Omental fat pad (tissue), 3 donors: ENCODE measurements at regions not wholly inside any gene's neighbourhood (a gene's known extent, or its start where the extent isn't known, plus 50 kb on each side); places are given as distances from the start of the nearest gene placed in this dataset.
"Not testable (repeated sequence)": the region's sequence is repeated elsewhere in the genome, so short reads cannot be mapped to it uniquely, and the experiment has no call there.

ENCODE experiments used
- ATAC-seq: fragments of 150-250 bp; one replicate; pipeline ENCODE4 v1.9.1; 2016; ENCODE audit warnings: mild to moderate bottlenecking, moderate library complexity; ENCODE audit not compliant: low FRiP score
- DNase-seq: peaks from one replicate; pipeline ENCODE4 v3.0.0-alpha.2; 2019; ENCODE audit warnings: low spot score
- TF ChIP-seq, protein P1 (sequence below), 3 donors: fragments of 450-650 bp; IDR thresholded peaks; one replicate each; pipeline ENCODE4 v1.5.1; 2016 to 2017; ENCODE audit warnings: antibody characterized with exemption in 3 of 3, mild to moderate bottlenecking in 3 of 3, moderate library complexity in 2 of 3

DNA sequence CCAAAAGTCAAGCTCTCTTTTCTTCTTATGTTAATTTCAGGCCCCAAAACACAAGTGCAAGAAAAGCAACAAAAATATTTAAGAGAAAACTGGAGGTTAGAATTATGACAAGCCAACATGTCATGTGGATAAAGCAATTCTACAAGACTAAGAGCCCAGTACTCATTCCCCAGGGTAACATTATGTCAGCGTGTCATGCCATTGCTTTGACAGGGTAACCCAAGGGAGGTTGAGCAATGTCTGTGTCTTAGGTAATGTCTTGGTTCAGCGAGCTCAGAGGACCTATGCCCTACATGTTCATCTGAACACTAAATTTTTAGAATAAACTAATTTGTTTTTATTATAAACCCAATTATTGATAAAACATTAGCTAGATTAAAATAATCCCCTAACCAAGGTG lies 173.2 kb upstream of the ZNF804A start:
- DNase-seq (no peak), ATAC-seq (no peak)
- TF ChIP-seq, protein P1, sequence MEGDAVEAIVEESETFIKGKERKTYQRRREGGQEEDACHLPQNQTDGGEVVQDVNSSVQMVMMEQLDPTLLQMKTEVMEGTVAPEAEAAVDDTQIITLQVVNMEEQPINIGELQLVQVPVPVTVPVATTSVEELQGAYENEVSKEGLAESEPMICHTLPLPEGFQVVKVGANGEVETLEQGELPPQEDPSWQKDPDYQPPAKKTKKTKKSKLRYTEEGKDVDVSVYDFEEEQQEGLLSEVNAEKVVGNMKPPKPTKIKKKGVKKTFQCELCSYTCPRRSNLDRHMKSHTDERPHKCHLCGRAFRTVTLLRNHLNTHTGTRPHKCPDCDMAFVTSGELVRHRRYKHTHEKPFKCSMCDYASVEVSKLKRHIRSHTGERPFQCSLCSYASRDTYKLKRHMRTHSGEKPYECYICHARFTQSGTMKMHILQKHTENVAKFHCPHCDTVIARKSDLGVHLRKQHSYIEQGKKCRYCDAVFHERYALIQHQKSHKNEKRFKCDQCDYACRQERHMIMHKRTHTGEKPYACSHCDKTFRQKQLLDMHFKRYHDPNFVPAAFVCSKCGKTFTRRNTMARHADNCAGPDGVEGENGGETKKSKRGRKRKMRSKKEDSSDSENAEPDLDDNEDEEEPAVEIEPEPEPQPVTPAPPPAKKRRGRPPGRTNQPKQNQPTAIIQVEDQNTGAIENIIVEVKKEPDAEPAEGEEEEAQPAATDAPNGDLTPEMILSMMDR (IDR thresholded peaks at IDR 0.05), result no peak

DNA sequence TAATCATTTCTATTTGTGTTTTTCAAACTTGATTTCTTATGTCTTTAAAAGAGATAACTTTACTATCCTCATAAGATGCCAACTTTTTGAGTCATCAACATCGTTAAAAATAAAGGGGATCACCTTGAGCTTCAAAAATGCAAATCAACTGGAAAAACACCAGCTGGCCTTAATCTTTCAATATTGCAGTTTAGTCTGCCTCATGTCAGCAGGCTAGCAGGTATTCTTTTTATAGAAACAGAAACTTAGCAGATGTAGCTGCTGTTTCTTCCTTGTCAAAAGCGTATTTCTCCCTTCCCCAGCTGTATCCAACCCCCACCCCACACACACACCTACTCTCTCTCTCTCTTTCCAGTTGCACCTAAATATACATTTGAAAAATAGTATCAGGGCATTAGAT lies 154.1 kb upstream of the ZNF804A start:
- ATAC-seq (no peak), DNase-seq (no peak)
- TF ChIP-seq, protein P1 (IDR thresholded peaks at IDR 0.05), result no peak

DNA sequence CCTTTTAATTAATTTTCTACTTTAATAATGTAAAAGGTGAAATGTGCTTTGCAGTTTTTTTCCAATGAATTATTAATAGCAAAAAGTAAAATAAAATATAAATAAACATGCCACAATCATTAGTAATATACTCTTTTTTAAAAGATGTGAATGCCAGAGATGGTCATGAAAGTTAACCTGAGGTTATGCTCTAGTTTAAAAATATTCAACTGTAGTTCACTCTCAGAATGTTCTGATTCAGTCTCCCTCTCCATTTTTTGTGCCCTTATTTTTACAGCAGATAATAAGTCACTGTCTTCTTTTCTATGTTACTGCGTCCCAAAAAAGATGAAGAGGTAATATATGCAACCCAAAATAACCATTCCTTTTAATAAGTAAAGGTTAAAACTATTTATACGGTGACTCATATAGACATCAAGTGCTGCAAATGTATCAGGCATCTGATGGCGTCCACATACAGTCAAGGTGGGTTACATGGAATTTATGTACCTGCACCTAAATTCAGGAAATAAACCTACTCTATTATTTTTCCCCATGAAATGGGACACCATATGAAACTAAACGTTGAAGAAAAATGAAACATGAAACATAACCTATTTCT lies 153.6 kb upstream of the ZNF804A start:
- ATAC-seq, result no peak
- DNase-seq, result no peak

DNA sequence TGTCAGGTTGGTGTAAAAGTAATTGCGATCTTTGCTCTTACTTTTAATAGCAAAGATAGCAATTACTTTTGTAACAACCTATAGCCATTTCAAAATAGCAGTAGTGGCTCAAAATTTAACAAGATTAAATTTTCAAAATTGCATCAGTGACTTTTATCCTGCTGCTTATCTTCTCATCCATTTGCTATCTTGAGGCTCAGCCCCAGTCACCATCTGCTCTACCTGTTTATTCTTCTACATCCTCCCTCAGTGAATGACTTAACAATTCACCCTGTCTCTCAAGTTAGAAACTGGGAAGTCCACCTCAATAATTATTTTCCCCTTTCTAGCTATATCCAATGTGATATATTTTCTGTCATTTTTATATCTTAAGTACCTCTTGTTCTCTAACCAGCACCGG lies 148.6 kb upstream of the ZNF804A start:
- TF ChIP-seq, protein P1 (IDR thresholded peaks at IDR 0.05), result no peak
- no peak for ATAC-seq
- no peak for DNase-seq

More for the DNA sequence above, 153.6 kb upstream of the ZNF804A start:
- TF ChIP-seq, protein P1 (IDR thresholded peaks at IDR 0.05), result no peak

DNA sequence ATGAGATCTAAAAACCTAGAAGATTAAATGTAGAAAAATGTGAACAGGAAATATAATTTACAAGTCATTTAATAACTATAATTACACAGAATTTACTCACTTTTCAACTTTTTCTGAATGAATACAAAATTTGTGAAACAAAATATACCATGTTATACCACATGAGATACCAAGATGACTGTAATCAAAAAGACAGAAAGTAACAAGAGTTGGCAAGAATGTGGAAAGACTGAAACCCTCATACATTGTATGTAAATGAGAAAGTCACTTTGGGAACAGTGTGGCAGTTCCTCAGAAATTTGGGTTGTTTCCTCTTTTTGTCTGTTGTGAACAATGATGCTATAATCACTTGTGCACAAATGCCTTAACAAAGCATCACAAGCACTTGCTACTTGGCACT lies 145.4 kb upstream of the ZNF804A start:
- DNase-seq (no peak), ATAC-seq (no peak)
- TF ChIP-seq, protein P1 (IDR thresholded peaks at IDR 0.05), result no peak

DNA sequence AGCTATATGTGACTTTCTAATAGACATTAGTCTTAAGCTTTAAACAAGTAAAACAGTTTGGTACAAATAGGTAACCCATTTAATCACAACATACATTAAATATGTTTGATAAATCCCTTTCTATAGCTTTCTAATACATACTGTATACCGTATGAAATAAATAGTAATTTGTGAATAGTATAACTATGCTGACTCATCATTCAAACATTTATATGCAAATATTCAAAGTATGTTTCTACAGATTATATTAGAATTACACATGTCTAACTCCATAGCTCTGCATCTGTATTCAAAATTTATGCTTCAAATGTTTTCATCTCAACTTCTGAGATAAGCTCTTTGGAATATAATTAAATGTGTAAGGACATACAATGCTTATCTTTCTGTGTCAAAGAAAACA lies 142.7 kb upstream of the ZNF804A start:
- DNase-seq, result no peak
- ATAC-seq, result no peak
- TF ChIP-seq, protein P1 (IDR thresholded peaks at IDR 0.05), result no peak

DNA sequence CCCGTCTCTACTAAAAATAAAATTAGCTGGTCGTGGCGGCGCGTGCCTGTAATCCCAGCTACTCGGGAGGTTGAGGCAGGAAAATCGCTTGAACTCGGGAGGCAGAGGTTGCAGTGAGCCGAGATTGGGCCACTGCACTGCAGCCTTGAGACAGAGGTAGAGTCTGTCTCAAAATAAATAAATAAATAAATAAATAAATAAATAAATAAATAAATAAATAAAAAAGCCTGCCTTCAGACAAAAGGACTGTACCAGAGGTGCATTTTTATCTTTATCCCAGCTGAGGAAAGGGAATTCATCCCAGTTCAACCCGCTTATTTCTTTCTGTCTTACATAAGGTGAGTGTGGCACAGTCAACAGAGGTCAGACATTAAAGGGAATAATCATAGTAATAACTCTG lies 141.6 kb upstream of the ZNF804A start:
- ATAC-seq, DNase-seq: not testable (repeated sequence)
